H9 (cell line): ENCODE measurements at regions not wholly inside any gene's neighbourhood (a gene's known extent, or its start where the extent isn't known, plus 50 kb on each side); places are given as distances from the start of the nearest gene placed in this dataset.

Experiments used
- DNase-seq: peaks from one replicate; pipeline ENCODE4 v3.0.0-alpha.2; 2017
- H2AFZ ChIP-seq: one replicate; pipeline ENCODE4 v1.6.1; 2013; ENCODE audit warnings: mild to moderate bottlenecking, low read length, control low read depth, moderate library complexity
- H2AK5ac ChIP-seq: 2 replicates; pipeline ENCODE4 v1.6.1; 2013; ENCODE audit warnings: low read length, control low read depth, mixed read lengths; ENCODE audit not compliant: insufficient read length
- H2BK120ac ChIP-seq: one replicate; pipeline ENCODE4 v1.6.1; 2013; ENCODE audit warnings: low read depth, mild to moderate bottlenecking, low read length, control low read depth, inconsistent platforms; ENCODE audit not compliant: poor library complexity, severe bottlenecking
- H2BK12ac ChIP-seq: 2 replicates; pipeline ENCODE4 v1.6.1; 2013; ENCODE audit warnings: low read length, control low read depth, mixed read lengths, low read depth; ENCODE audit not compliant: insufficient read length
- H2BK15ac ChIP-seq: 2 replicates; pipeline ENCODE4 v1.6.1; 2013; ENCODE audit warnings: low read depth, low read length, control low read depth
- H2BK20ac ChIP-seq: one replicate; pipeline ENCODE4 v1.6.1; 2013; ENCODE audit warnings: low read depth, mild to moderate bottlenecking, low read length, control low read depth, inconsistent platforms; ENCODE audit not compliant: poor library complexity, severe bottlenecking
- H2BK5ac ChIP-seq: 2 replicates; pipeline ENCODE4 v1.6.1; 2013; ENCODE audit warnings: low read length, control low read depth, mixed read lengths; ENCODE audit not compliant: insufficient read length
- H3K14ac ChIP-seq: 2 replicates; pipeline ENCODE4 v1.6.1; 2013; ENCODE audit warnings: low read length, control low read depth; ENCODE audit not compliant: insufficient read depth
- H3K18ac ChIP-seq: 2 replicates; pipeline ENCODE4 v1.6.1; 2013; ENCODE audit warnings: low read depth, mild to moderate bottlenecking, mixed read lengths, low read length, control low read depth; ENCODE audit not compliant: insufficient read length
- H3K23ac ChIP-seq: 2 replicates; pipeline ENCODE4 v1.6.1; 2013; ENCODE audit warnings: low read length, control low read depth, mixed read lengths, low read depth; ENCODE audit not compliant: insufficient read length
- H3K23me2 ChIP-seq: 2 replicates; pipeline ENCODE4 v1.6.1; 2013; ENCODE audit warnings: low read depth, mild to moderate bottlenecking, mixed read lengths, low read length, control low read depth; ENCODE audit not compliant: insufficient read length, poor library complexity, severe bottlenecking
- H3K27ac ChIP-seq: 2 replicates; pipeline ENCODE4 v1.5.1; 2013; ENCODE audit warnings: low read length, control low read depth, mixed read lengths, low read depth; ENCODE audit not compliant: insufficient read length
- H3K27me3 ChIP-seq: 2 replicates; pipeline ENCODE4 v1.6.1; 2013; ENCODE audit warnings: low read length, control low read depth, inconsistent platforms; ENCODE audit not compliant: insufficient read depth
- H3K4ac ChIP-seq: 2 replicates; pipeline ENCODE4 v1.6.1; 2013; ENCODE audit warnings: low read depth, mild to moderate bottlenecking, control low read depth, inconsistent platforms, low read length, moderate library complexity
- H3K4me1 ChIP-seq: 2 replicates; pipeline ENCODE4 v1.6.1; 2013; ENCODE audit warnings: low read length, control low read depth, inconsistent platforms; ENCODE audit not compliant: insufficient read depth
- H3K4me2 ChIP-seq: 2 replicates; pipeline ENCODE4 v1.6.1; 2013; ENCODE audit warnings: low read length, control low read depth, mixed read lengths; ENCODE audit not compliant: insufficient read length, insufficient read depth
- H3K56ac ChIP-seq: 2 replicates; pipeline ENCODE4 v1.6.1; 2013; ENCODE audit warnings: low read depth, mild to moderate bottlenecking, mixed read lengths, low read length, control low read depth; ENCODE audit not compliant: insufficient read length
- H3K79me1 ChIP-seq: 2 replicates; pipeline ENCODE4 v1.6.1; 2013; ENCODE audit warnings: low read depth, mild to moderate bottlenecking, moderate library complexity, low read length, control low read depth, inconsistent platforms; ENCODE audit not compliant: insufficient read depth, poor library complexity, severe bottlenecking
- H3K79me2 ChIP-seq: 2 replicates; pipeline ENCODE4 v1.6.1; 2013; ENCODE audit warnings: low read length, control low read depth, inconsistent platforms; ENCODE audit not compliant: insufficient read depth
- H3K9ac ChIP-seq: 2 replicates; pipeline ENCODE4 v1.6.1; 2013; ENCODE audit warnings: low read length, control low read depth, mixed read lengths; ENCODE audit not compliant: insufficient read length; ENCODE audit errors: extremely low read depth
- H3K9me3 ChIP-seq: one replicate; pipeline ENCODE4 v1.6.1; 2013; ENCODE audit warnings: low read depth, low read length, inconsistent platforms; ENCODE audit not compliant: control insufficient read depth
- H3T11ph ChIP-seq: one replicate; pipeline ENCODE4 v1.6.1; 2013; ENCODE audit warnings: mild to moderate bottlenecking, low read length, control low read depth, inconsistent platforms
- H4K20me1 ChIP-seq: one replicate; pipeline ENCODE4 v1.6.1; 2013; ENCODE audit not compliant: control insufficient read depth, insufficient read length, insufficient read depth
- H4K5ac ChIP-seq: 2 replicates; pipeline ENCODE4 v1.6.1; 2013; ENCODE audit warnings: low read depth, mild to moderate bottlenecking, mixed read lengths, low read length, control low read depth; ENCODE audit not compliant: insufficient read length
- H4K8ac ChIP-seq: replicated peaks from 2 replicates; pipeline ENCODE4 v1.6.1; 2013; ENCODE audit warnings: low read length, control low read depth, mixed read lengths, low read depth; ENCODE audit not compliant: insufficient read length
- H4K91ac ChIP-seq: 2 replicates; pipeline ENCODE4 v1.6.1; 2013; ENCODE audit warnings: low read depth, mild to moderate bottlenecking, moderate library complexity, mixed read lengths, low read length, control low read depth; ENCODE audit not compliant: insufficient read length
- H3K27ac Mint-ChIP-seq, 3 experiments: 2 replicates in 2 of 3; 3 replicates in 1 of 3; pipeline ENCODE4 v1.8.0; 2020 to 2021; ENCODE audit warnings: mixed read lengths in 3 of 3, mild to moderate bottlenecking in 1 of 3, moderate library complexity in 1 of 3
- H3K27me3 Mint-ChIP-seq: 2 replicates; pipeline ENCODE4 v1.8.0; 2021; ENCODE audit warnings: low read depth, mild to moderate bottlenecking, moderate library complexity, mixed read lengths
- H3K36me3 Mint-ChIP-seq, 3 experiments: 2 replicates in 2 of 3; 3 replicates in 1 of 3; pipeline ENCODE4 v1.8.0; 2020 to 2021; ENCODE audit warnings: low read depth in 3 of 3, mixed read lengths in 3 of 3; ENCODE audit not compliant: insufficient read depth in 1 of 3
- H3K4me1 Mint-ChIP-seq, 2 experiments: 2 replicates each; pipeline ENCODE4 v1.8.0; 2020; ENCODE audit warnings: mixed read lengths in 2 of 2
- H3K4me3 Mint-ChIP-seq, 2 experiments: 2 replicates in 1 of 2; 3 replicates in 1 of 2; pipeline ENCODE4 v1.8.0; 2020 to 2021; ENCODE audit warnings: mild to moderate bottlenecking in 2 of 2, mixed read lengths in 2 of 2, moderate library complexity in 1 of 2
- H3K9me3 Mint-ChIP-seq, 2 experiments: 2 replicates in 1 of 2; 3 replicates in 1 of 2; pipeline ENCODE4 v1.8.0; 2020; ENCODE audit warnings: mild to moderate bottlenecking in 2 of 2, mixed read lengths in 2 of 2, moderate library complexity in 1 of 2
- WGBS: extraction: QIAGEN DNeasy Blood & Tissue Kit; methylation state at CpG from one replicate; pipeline ENCODE4 v1.1.7; 2013; ENCODE audit warnings: missing lambda C conversion rate, low lambda C conversion rate, mixed read lengths; ENCODE audit not compliant: insufficient read length; ENCODE audit errors: extremely low coverage; 5-methylcytosine and 5-hydroxymethylcytosine counted together
- TF ChIP-seq, protein P1 (sequence below): fragments of 200-600 bp; sonication (generic); conservative IDR thresholded peaks from 3 replicates; pipeline ENCODE4 v1.8.0; 2021; ENCODE audit warnings: antibody characterized with exemption, mild to moderate bottlenecking

DNA sequence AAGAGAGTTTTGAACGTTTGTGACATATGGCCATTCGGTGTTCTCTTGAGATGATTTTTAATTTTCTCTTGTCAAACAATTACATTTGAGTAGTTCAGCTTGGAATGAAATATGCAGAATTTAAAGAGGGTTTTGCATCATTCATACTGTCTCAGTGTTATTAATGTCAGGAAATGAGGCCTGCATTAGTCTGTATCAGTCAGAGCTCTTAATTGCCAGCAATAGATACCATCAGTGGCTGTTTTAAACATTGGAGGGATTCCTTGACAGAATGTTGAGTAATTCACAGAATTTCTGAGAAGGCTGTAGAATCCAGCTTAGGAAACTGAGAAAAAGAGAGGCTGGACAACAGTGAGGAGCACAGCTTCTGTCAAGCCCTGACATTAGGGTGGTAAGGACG, 722.0 kb downstream of the NR2F2 start:
- no CpG with 5 or more reads among the region's 3 CpGs for WGBS
- Mint-ChIP-seq H3K36me3 (no peaks in the 10 kb centered on the region), H3K4me1 (no peaks in the 10 kb centered on the region), H3K4me3 (no peak overlapping the region), H3K27ac (no peak overlapping the region), H3K9me3 (peaks cover 0 to 2% of the 10 kb centered on the region in 2 experiments; a peak in 1 of 5 replicates), H3K27me3 (no peaks in the 10 kb centered on the region)
- Histone ChIP-seq H2BK12ac (no peak overlapping the region), H4K20me1 (no peaks in the 10 kb centered on the region), H3K79me2 (no peaks in the 10 kb centered on the region), H3T11ph (no peak overlapping the region), H3K23me2 (no peaks in the 10 kb centered on the region), H3K4me1 (no peaks in the 10 kb centered on the region), H2BK5ac (no peak overlapping the region), H3K23ac (no peak overlapping the region), H4K91ac (no peak overlapping the region), H2BK15ac (no peak overlapping the region), H3K56ac (no peak overlapping the region), H4K8ac (no peak overlapping the region), H3K9ac (no peak overlapping the region), H2AK5ac (no peak overlapping the region), H2AFZ (no peak overlapping the region), H3K18ac (no peak overlapping the region), H3K4ac (no peak overlapping the region), H2BK120ac (no peak overlapping the region), H4K5ac (no peak overlapping the region), H3K79me1 (no peaks in the 10 kb centered on the region), H3K4me2 (no peak overlapping the region), H2BK20ac (no peak overlapping the region), H3K14ac (no peak overlapping the region), H3K9me3 (no peaks in the 10 kb centered on the region), H3K27ac (no peak overlapping the region), H3K27me3 (no peaks in the 10 kb centered on the region)
- no peak for DNase-seq
- TF ChIP-seq, protein P1, sequence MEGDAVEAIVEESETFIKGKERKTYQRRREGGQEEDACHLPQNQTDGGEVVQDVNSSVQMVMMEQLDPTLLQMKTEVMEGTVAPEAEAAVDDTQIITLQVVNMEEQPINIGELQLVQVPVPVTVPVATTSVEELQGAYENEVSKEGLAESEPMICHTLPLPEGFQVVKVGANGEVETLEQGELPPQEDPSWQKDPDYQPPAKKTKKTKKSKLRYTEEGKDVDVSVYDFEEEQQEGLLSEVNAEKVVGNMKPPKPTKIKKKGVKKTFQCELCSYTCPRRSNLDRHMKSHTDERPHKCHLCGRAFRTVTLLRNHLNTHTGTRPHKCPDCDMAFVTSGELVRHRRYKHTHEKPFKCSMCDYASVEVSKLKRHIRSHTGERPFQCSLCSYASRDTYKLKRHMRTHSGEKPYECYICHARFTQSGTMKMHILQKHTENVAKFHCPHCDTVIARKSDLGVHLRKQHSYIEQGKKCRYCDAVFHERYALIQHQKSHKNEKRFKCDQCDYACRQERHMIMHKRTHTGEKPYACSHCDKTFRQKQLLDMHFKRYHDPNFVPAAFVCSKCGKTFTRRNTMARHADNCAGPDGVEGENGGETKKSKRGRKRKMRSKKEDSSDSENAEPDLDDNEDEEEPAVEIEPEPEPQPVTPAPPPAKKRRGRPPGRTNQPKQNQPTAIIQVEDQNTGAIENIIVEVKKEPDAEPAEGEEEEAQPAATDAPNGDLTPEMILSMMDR = no peak
